SJSA1 (cell line): ENCODE measurements at regions not wholly inside any gene's neighbourhood (a gene's known extent, or its start where the extent isn't known, plus 50 kb on each side); places are given as distances from the start of the nearest gene placed in this dataset.
"Not testable (repeated sequence)": the region's sequence is repeated elsewhere in the genome, so short reads cannot be mapped to it uniquely, and the experiment has no call there.

Experiments used
- DNase-seq, 2 experiments: peaks; one replicate each; pipeline ENCODE4 v3.0.0-alpha.2; 2015 to 2020; ENCODE audit warnings: low spot score in 2 of 2, low read depth in 1 of 2
- H3K27ac ChIP-seq: fragments of 250-450 bp; sonication (Bioruptor Pico); 2 replicates; pipeline ENCODE4 v1.5.1; 2020; ENCODE audit warnings: mild to moderate bottlenecking, moderate library complexity
- H3K27me3 ChIP-seq: fragments of 250-450 bp; sonication (Bioruptor Pico); replicated peaks from 2 replicates; pipeline ENCODE4 v1.5.1; 2020; ENCODE audit warnings: mild to moderate bottlenecking, moderate library complexity
- H3K36me3 ChIP-seq: fragments of 250-450 bp; sonication (Bioruptor Pico); 2 replicates; pipeline ENCODE4 v1.5.1; 2020; ENCODE audit warnings: mild to moderate bottlenecking
- H3K4me1 ChIP-seq: fragments of 250-450 bp; sonication (Bioruptor Pico); replicated peaks from 2 replicates; pipeline ENCODE4 v1.6.1; 2021; ENCODE audit warnings: mild to moderate bottlenecking
- H3K4me3 ChIP-seq: fragments of 250-450 bp; sonication (Bioruptor Pico); 2 replicates; pipeline ENCODE4 v1.5.1; 2020; ENCODE audit warnings: mild to moderate bottlenecking
- H3K9me3 ChIP-seq: fragments of 250-450 bp; sonication (Bioruptor Pico); replicated peaks from 2 replicates; pipeline ENCODE4 v1.5.1; 2020; ENCODE audit warnings: mild to moderate bottlenecking

GRCh38 chr3:177495566-177495965 lies 298.3 kb upstream of the TBL1XR1 start:
- H3K9me3 ChIP-seq: no peaks in the 10 kb centered on the region
- H3K27me3 ChIP-seq: no peaks in the 10 kb centered on the region
- H3K4me3 ChIP-seq: no peak overlapping the region
- no peaks in the 10 kb centered on the region for H3K4me1 ChIP-seq
- DNase-seq: no peak
- H3K27ac ChIP-seq: no peak overlapping the region
- H3K36me3 ChIP-seq: no peaks in the 10 kb centered on the region

- Histone ChIP-seq H3K4me1 (no peaks in the 10 kb centered on the region), H3K36me3 (no peaks in the 10 kb centered on the region), H3K9me3 (no peaks in the 10 kb centered on the region), H3K27ac (no peak overlapping the region), H3K4me3 (no peak overlapping the region), H3K27me3 (no peaks in the 10 kb centered on the region)
- DNase-seq: no peak
Measured at GRCh38 chr3:177498037-177498857, 301.0 kb upstream of the TBL1XR1 start.

GRCh38 chr3:177499039-177499438 lies 301.8 kb upstream of the TBL1XR1 start:
- H3K27me3 ChIP-seq, H3K27ac ChIP-seq, H3K9me3 ChIP-seq, H3K4me3 ChIP-seq, H3K4me1 ChIP-seq, DNase-seq, H3K36me3 ChIP-seq: not testable (repeated sequence)

- H3K4me3 ChIP-seq: no peak overlapping the region
- no peak for DNase-seq
- H3K27me3 ChIP-seq: no peaks in the 10 kb centered on the region
- no peaks in the 10 kb centered on the region for H3K9me3 ChIP-seq
- H3K27ac ChIP-seq: no peak overlapping the region
- H3K4me1 ChIP-seq: no peaks in the 10 kb centered on the region
- no peaks in the 10 kb centered on the region for H3K36me3 ChIP-seq
Measured at GRCh38 chr3:177499779-177500423, 302.6 kb upstream of the TBL1XR1 start.

- Histone ChIP-seq H3K4me3 (no peak overlapping the region), H3K36me3 (no peaks in the 10 kb centered on the region), H3K9me3 (no peaks in the 10 kb centered on the region), H3K27ac (no peak overlapping the region), H3K27me3 (no peaks in the 10 kb centered on the region), H3K4me1 (peaks cover 7% of the 10 kb centered on the region; the same call in 1 of the 2 replicates)
- no peak for DNase-seq
Measured at GRCh38 chr3:177510693-177511216, 313.5 kb upstream of the TBL1XR1 start.

- no peak for DNase-seq
- peaks cover 21% of the 10 kb centered on the region for H3K4me1 ChIP-seq
- no peaks in the 10 kb centered on the region for H3K27me3 ChIP-seq
- H3K4me3 ChIP-seq: no peak overlapping the region
- H3K9me3 ChIP-seq: no peaks in the 10 kb centered on the region
- no peaks in the 10 kb centered on the region for H3K36me3 ChIP-seq
- no peak overlapping the region for H3K27ac ChIP-seq
Measured at GRCh38 chr3:177512945-177513814, 315.9 kb upstream of the TBL1XR1 start.

GRCh38 chr3:177513815-177514610 lies 316.7 kb upstream of the TBL1XR1 start:
- DNase-seq: no peak
- H3K4me1 ChIP-seq: peaks cover 21% of the 10 kb centered on the region
- H3K36me3 ChIP-seq: no peaks in the 10 kb centered on the region
- no peaks in the 10 kb centered on the region for H3K27me3 ChIP-seq
- H3K9me3 ChIP-seq: no peaks in the 10 kb centered on the region
- no peak overlapping the region for H3K27ac ChIP-seq
- H3K4me3 ChIP-seq: no peak overlapping the region

GRCh38 chr3:177514611-177515499 lies 317.6 kb upstream of the TBL1XR1 start:
- Histone ChIP-seq H3K9me3 (no peaks in the 10 kb centered on the region), H3K4me3 (no peak overlapping the region), H3K27ac (no peak overlapping the region), H3K4me1 (peaks cover 21% of the 10 kb centered on the region), H3K27me3 (no peaks in the 10 kb centered on the region), H3K36me3 (no peaks in the 10 kb centered on the region)
- no peak for DNase-seq

- Histone ChIP-seq H3K27ac (no peak overlapping the region), H3K4me3 (no peak overlapping the region), H3K4me1 (peaks cover 21% of the 10 kb centered on the region), H3K27me3 (no peaks in the 10 kb centered on the region), H3K36me3 (no peaks in the 10 kb centered on the region), H3K9me3 (no peaks in the 10 kb centered on the region)
- DNase-seq: no peak
Measured at GRCh38 chr3:177515786-177516157, 318.5 kb upstream of the TBL1XR1 start.

GRCh38 chr3:177516158-177517011 lies 319.1 kb upstream of the TBL1XR1 start:
- no peaks in the 10 kb centered on the region for H3K36me3 ChIP-seq
- no peak overlapping the region for H3K4me3 ChIP-seq
- H3K27ac ChIP-seq: no peak overlapping the region
- peaks cover 21% of the 10 kb centered on the region for H3K4me1 ChIP-seq
- no peaks in the 10 kb centered on the region for H3K27me3 ChIP-seq
- peak in 1 of 2 experiments; percentile 25 for DNase-seq
- no peaks in the 10 kb centered on the region for H3K9me3 ChIP-seq

- Histone ChIP-seq H3K9me3 (no peaks in the 10 kb centered on the region), H3K27ac (no peak overlapping the region), H3K4me3 (no peak overlapping the region), H3K4me1 (peaks cover 19% of the 10 kb centered on the region), H3K27me3 (no peaks in the 10 kb centered on the region), H3K36me3 (no peaks in the 10 kb centered on the region)
- DNase-seq: no peak
Measured at GRCh38 chr3:177517906-177518305, 320.6 kb upstream of the TBL1XR1 start.

GRCh38 chr3:177519588-177519987 lies 322.3 kb upstream of the TBL1XR1 start:
- H3K4me1 ChIP-seq: peaks cover 15% of the 10 kb centered on the region
- DNase-seq: no peak
- H3K27me3 ChIP-seq: no peaks in the 10 kb centered on the region
- no peaks in the 10 kb centered on the region for H3K9me3 ChIP-seq
- H3K4me3 ChIP-seq: no peak overlapping the region
- H3K27ac ChIP-seq: no peak overlapping the region
- no peaks in the 10 kb centered on the region for H3K36me3 ChIP-seq
